GM12865 (cell line): ENCODE measurements at regions not wholly inside any gene's neighbourhood (a gene's known extent, or its start where the extent isn't known, plus 50 kb on each side); places are given as distances from the start of the nearest gene placed in this dataset.
A peak's percentile ranks its signal among the peaks of the same experiment; 100 is the strongest.
"Not testable (repeated sequence)": the region's sequence is repeated elsewhere in the genome, so short reads cannot be mapped to it uniquely, and the experiment has no call there.

Source experiments
- DNase-seq: peaks from one replicate; pipeline ENCODE4 v3.0.0; 2010; ENCODE audit warnings: low read depth
- H3K4me3 ChIP-seq: 2 replicates; pipeline ENCODE4 v1.5.1; 2011; ENCODE audit warnings: mild to moderate bottlenecking, low read depth, low read length, control low read depth
- TF ChIP-seq, protein P1 (sequence below): IDR thresholded peaks from 2 replicates; pipeline ENCODE4 v1.5.1; 2011; ENCODE audit warnings: low read length, control low read depth, low read depth, inconsistent platforms; ENCODE audit not compliant: insufficient read depth; ENCODE audit errors: missing control alignments

DNA sequence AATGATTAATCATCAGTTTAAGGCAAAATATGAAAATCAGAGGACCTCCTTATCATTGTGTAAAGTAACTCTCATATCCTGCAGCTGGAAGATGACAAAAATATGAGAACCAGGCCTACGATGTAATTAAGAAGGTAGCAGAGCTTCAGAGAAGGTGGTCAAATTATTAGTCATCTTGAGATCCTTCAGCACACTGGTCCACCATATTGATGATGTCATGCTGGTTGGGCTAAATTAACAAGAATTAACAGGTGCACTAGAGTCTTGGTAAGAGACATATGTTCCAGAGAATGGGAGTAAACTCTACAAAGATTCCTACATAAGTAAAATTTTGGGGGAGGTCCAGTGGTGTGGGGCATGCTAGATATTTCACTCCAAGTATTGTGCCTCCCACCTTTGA lies 112.8 kb downstream of the OTOR start:
- DNase-seq, result no peak
- no peak overlapping the region for H3K4me3 ChIP-seq
- TF ChIP-seq, protein P1, sequence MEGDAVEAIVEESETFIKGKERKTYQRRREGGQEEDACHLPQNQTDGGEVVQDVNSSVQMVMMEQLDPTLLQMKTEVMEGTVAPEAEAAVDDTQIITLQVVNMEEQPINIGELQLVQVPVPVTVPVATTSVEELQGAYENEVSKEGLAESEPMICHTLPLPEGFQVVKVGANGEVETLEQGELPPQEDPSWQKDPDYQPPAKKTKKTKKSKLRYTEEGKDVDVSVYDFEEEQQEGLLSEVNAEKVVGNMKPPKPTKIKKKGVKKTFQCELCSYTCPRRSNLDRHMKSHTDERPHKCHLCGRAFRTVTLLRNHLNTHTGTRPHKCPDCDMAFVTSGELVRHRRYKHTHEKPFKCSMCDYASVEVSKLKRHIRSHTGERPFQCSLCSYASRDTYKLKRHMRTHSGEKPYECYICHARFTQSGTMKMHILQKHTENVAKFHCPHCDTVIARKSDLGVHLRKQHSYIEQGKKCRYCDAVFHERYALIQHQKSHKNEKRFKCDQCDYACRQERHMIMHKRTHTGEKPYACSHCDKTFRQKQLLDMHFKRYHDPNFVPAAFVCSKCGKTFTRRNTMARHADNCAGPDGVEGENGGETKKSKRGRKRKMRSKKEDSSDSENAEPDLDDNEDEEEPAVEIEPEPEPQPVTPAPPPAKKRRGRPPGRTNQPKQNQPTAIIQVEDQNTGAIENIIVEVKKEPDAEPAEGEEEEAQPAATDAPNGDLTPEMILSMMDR, result no peak

DNA sequence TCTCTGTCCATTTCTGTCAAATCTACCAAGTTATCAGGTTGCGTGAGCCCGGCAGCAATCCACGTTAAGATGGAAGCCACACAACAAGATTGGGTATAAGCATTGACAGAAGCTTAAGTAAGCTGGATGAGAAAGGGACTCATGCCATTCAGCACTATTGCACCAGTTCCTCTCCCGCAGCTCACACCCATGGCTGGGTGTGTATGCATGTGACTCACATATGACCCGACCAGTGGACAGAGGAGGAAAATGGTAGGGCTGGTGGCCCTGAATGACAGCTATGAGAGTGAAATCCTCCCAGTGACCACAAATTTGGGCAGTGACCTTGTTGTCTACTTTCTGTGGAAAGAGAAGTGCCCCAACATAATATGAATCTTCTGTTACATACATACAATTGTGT lies 113.5 kb downstream of the OTOR start:
- TF ChIP-seq, protein P1, result no peak
- H3K4me3 ChIP-seq, result no peak overlapping the region
- no peak for DNase-seq

DNA sequence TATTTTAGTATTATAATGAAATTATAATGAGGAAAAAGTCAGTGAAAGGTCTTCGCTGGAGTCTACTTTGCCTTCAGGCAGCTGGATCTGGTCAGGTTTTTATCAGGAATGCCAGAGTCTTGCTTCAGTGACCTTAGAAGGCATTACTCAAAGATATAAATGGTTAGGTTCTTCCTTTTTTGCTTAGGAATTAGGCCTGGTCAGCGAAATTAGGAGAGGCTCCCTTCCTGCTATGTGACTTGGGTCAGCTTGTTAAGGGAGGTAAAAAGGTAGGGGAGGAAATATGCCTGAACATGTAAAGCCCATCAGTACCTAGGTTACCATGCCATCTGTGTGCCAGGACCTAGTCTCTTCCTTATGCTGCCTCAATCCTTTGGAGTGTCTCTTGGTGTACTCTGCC lies 115.1 kb downstream of the OTOR start:
- TF ChIP-seq, protein P1, result no peak
- no peak for DNase-seq
- no peak overlapping the region for H3K4me3 ChIP-seq

DNA sequence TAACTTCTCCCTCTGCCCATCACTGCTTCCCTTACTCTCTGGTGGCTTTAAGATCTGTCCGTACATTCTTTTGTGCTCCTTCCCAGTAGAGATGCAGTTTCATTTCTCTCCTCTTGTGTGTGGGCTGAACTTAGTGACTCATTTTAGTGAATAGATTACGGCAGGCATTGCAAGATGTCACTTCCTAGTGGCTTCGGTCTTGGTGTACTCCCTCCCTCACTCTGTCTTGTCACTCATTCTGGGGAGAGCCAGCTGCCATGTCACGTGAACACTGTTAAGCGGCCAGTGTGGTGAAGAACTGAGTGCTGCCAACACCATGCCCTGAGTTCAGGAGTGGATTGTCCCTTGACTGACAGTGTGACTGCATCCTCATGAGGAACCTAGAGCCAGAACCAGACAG lies 115.9 kb downstream of the OTOR start:
- peak; percentile 8 for DNase-seq
- no peak overlapping the region for H3K4me3 ChIP-seq
- TF ChIP-seq, protein P1, result no peak

DNA sequence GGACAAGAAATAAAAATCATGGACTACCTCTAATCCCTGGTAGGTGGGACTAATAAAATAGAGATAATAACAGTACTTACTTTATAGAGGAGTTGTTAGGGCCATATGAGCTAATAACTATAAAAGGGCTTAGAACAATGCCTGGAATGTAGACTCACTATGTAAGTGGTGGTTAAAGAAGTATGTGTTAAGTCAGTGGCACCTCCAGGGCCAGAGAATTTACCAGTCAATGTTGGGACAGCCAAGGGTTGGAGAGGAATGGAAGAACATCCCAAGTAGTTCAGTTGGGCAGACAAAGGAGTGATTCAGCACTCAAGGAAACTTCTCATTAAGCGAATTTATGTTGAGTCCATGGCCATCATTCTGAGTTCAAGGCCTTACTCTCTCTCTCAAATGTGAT lies 116.8 kb downstream of the OTOR start:
- H3K4me3 ChIP-seq, result no peak overlapping the region
- DNase-seq, result no peak
- TF ChIP-seq, protein P1, result no peak

DNA sequence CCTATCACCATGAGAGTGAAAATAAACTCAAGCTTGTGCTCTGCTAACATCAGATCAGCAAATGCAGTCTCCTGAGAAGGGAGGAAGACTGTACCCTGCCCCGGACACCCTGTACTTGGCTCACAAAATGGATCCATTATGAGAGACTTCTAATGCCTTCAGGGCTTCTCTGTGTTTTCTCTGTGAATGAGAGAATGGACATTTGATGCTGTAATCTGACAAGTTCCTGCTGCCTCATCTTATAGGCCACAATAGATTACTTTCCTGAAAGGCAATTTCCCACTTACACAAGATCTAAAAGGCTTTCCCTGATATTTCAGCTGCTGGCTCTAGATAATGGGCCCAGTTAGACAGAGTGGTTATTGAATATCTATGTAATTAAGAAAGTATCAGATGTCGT lies 117.2 kb downstream of the OTOR start:
- TF ChIP-seq, protein P1, result no peak
- no peak overlapping the region for H3K4me3 ChIP-seq
- no peak for DNase-seq

DNA sequence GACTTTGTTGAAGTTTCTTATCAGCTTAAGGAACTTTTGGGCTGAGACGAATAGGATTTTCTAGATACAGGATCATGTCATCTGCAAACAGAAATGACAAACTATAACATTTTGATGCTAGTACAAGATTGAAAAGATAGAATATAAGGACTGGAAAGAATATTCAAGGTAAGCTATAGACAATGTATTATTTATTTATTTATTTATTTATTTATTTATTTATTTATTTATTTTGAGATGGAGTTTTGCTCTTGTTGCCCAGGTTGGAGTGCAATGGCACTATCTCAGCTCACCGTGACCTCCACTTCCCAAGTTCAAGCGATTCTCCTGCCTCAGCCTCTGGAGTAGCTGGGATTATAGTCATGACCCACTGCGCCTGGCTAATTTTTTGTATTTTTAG lies 125.0 kb downstream of the OTOR start:
- not testable (repeated sequence) for DNase-seq, H3K4me3 ChIP-seq
